Osteoblast (primary cell): ENCODE measurements at regions not wholly inside any gene's neighbourhood (a gene's known extent, or its start where the extent isn't known, plus 50 kb on each side); places are given as distances from the start of the nearest gene placed in this dataset.

Experiments used
- DNase-seq: peaks from one replicate; pipeline ENCODE4 v3.0.0; 2011; ENCODE audit warnings: low spot score, mixed read lengths; ENCODE audit not compliant: insufficient read length; ENCODE audit errors: missing footprints
- H2AFZ ChIP-seq: 2 replicates; pipeline ENCODE4 v1.6.0; 2011; ENCODE audit warnings: mild to moderate bottlenecking, low read length
- H3K27ac ChIP-seq: 2 replicates; pipeline ENCODE4 v1.5.1; 2011; ENCODE audit warnings: mild to moderate bottlenecking, low read depth, low read length, moderate library complexity
- H3K27me3 ChIP-seq: 2 replicates; pipeline ENCODE4 v1.6.0; 2012; ENCODE audit warnings: mild to moderate bottlenecking, control low read depth, inconsistent platforms, low read length, moderate library complexity; ENCODE audit not compliant: insufficient read depth
- H3K36me3 ChIP-seq: 2 replicates; pipeline ENCODE4 v1.5.1; 2011; ENCODE audit warnings: mild to moderate bottlenecking, low read length, control low read depth, moderate library complexity; ENCODE audit not compliant: insufficient read depth
- H3K4me1 ChIP-seq: 2 replicates; pipeline ENCODE4 v1.5.1; 2011; ENCODE audit warnings: mild to moderate bottlenecking, low read length, control low read depth, moderate library complexity; ENCODE audit not compliant: insufficient read depth
- H3K4me2 ChIP-seq: 2 replicates; pipeline ENCODE4 v1.6.0; 2011; ENCODE audit warnings: mild to moderate bottlenecking, low read length; ENCODE audit not compliant: insufficient read depth
- H3K4me3 ChIP-seq: fragments of 200-600 bp; sonication (generic); 3 replicates; pipeline ENCODE4 v1.5.1; 2012; ENCODE audit warnings: mild to moderate bottlenecking, low read length, inconsistent platforms; ENCODE audit not compliant: insufficient read depth
- H3K79me2 ChIP-seq: 2 replicates; pipeline ENCODE4 v1.6.0; 2012; ENCODE audit warnings: mild to moderate bottlenecking, low read length, control low read depth, inconsistent platforms; ENCODE audit not compliant: insufficient read depth
- H3K9me3 ChIP-seq: 2 replicates; pipeline ENCODE4 v1.5.1; 2011; ENCODE audit warnings: low read depth, low read length, control low read depth
- H4K20me1 ChIP-seq: 2 replicates; pipeline ENCODE4 v1.6.0; 2012; ENCODE audit warnings: mild to moderate bottlenecking, low read length, control low read depth; ENCODE audit not compliant: insufficient read depth
- TF ChIP-seq, protein P1 (sequence below): IDR thresholded peaks from 2 replicates; pipeline ENCODE4 v1.5.1; 2011; ENCODE audit warnings: mild to moderate bottlenecking, low read depth, low read length, moderate library complexity; ENCODE audit errors: extremely low read depth

DNA sequence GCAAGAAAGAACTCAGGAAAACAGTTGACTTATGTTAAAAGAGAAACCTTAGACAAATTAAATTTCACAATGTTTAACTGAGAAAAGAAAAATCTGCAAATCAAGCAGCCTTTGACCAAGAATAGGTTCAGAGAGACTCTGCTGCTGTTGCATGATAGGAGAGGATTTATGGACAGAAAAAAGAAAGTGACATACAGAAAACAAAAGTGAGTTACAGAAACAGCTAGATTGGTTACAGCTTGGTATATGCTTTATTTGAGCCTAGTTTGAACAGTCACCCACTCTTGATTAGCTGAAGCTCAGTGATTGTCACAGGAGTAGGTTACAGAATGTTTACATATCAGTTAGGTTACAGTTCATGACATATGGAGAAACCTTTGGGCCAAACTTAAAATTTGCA lies 258.2 kb upstream of the SPOPL start:
- Histone ChIP-seq H3K27ac (no peak overlapping the region), H3K4me1 (peaks cover 22% of the 10 kb centered on the region), H4K20me1 (no peaks in the 10 kb centered on the region), H3K27me3 (peaks cover 6% of the 10 kb centered on the region), H3K36me3 (no peaks in the 10 kb centered on the region), H3K79me2 (no peaks in the 10 kb centered on the region), H3K4me3 (no peak overlapping the region), H3K4me2 (no peak overlapping the region), H3K9me3 (no peaks in the 10 kb centered on the region), H2AFZ (no peak overlapping the region)
- DNase-seq = no peak
- TF ChIP-seq, protein P1, sequence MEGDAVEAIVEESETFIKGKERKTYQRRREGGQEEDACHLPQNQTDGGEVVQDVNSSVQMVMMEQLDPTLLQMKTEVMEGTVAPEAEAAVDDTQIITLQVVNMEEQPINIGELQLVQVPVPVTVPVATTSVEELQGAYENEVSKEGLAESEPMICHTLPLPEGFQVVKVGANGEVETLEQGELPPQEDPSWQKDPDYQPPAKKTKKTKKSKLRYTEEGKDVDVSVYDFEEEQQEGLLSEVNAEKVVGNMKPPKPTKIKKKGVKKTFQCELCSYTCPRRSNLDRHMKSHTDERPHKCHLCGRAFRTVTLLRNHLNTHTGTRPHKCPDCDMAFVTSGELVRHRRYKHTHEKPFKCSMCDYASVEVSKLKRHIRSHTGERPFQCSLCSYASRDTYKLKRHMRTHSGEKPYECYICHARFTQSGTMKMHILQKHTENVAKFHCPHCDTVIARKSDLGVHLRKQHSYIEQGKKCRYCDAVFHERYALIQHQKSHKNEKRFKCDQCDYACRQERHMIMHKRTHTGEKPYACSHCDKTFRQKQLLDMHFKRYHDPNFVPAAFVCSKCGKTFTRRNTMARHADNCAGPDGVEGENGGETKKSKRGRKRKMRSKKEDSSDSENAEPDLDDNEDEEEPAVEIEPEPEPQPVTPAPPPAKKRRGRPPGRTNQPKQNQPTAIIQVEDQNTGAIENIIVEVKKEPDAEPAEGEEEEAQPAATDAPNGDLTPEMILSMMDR = no peak

- no peak overlapping the region for H3K4me2 ChIP-seq
- no peaks in the 10 kb centered on the region for H4K20me1 ChIP-seq
- DNase-seq = no peak
- H2AFZ ChIP-seq = no peak overlapping the region
- no peak overlapping the region for H3K27ac ChIP-seq
- peaks cover 19% of the 10 kb centered on the region for H3K4me1 ChIP-seq
- H3K79me2 ChIP-seq = no peaks in the 10 kb centered on the region
- TF ChIP-seq, protein P1 = no peak
- peaks cover 6% of the 10 kb centered on the region for H3K27me3 ChIP-seq
- no peaks in the 10 kb centered on the region for H3K9me3 ChIP-seq
- no peaks in the 10 kb centered on the region for H3K36me3 ChIP-seq
- H3K4me3 ChIP-seq = no peak overlapping the region
Observed at GRCh38 chr2:138244501-138244925, 257.1 kb upstream of the SPOPL start.

GRCh38 chr2:138245310-138245709 lies 256.3 kb upstream of the SPOPL start:
- peaks cover 6% of the 10 kb centered on the region for H3K27me3 ChIP-seq
- H3K4me3 ChIP-seq = no peak overlapping the region
- H3K9me3 ChIP-seq = no peaks in the 10 kb centered on the region
- no peaks in the 10 kb centered on the region for H3K79me2 ChIP-seq
- H3K36me3 ChIP-seq = no peaks in the 10 kb centered on the region
- H3K4me2 ChIP-seq = no peak overlapping the region
- peaks cover 11% of the 10 kb centered on the region for H3K4me1 ChIP-seq
- H4K20me1 ChIP-seq = no peaks in the 10 kb centered on the region
- TF ChIP-seq, protein P1 = no peak
- no peak overlapping the region for H3K27ac ChIP-seq
- no peak overlapping the region for H2AFZ ChIP-seq
- DNase-seq = no peak

GRCh38 chr2:138247302-138247701 lies 254.3 kb upstream of the SPOPL start:
- DNase-seq = no peak
- H3K9me3 ChIP-seq = no peaks in the 10 kb centered on the region

More at GRCh38 chr2:138247302-138247701, 254.3 kb upstream of the SPOPL start:
- Histone ChIP-seq H3K4me2 (no peak overlapping the region), H3K4me3 (no peak overlapping the region), H3K79me2 (no peaks in the 10 kb centered on the region), H3K27me3 (peaks cover 6% of the 10 kb centered on the region), H4K20me1 (no peaks in the 10 kb centered on the region), H2AFZ (no peak overlapping the region), H3K4me1 (peaks cover 7% of the 10 kb centered on the region), H3K36me3 (no peaks in the 10 kb centered on the region), H3K27ac (no peak overlapping the region)
- TF ChIP-seq, protein P1 = no peak
